ENCODE measurements at regions not wholly inside any gene's neighbourhood (a gene's known extent, or its start where the extent isn't known, plus 50 kb on each side); places are given as distances from the start of the nearest gene placed in this dataset.
"Not testable (repeated sequence)": the region's sequence is repeated elsewhere in the genome, so short reads cannot be mapped to it uniquely, and the experiment has no call there.

- no peak for DNase-seq
Measured at GRCh38 chr3:81884791-81885190, 123.3 kb upstream of the GBE1 start.

GRCh38 chr3:81876826-81877225 lies 115.4 kb upstream of the GBE1 start:
- DNase-seq = no peak

GRCh38 chr3:81874738-81875137 lies 113.3 kb upstream of the GBE1 start:
- no peak for DNase-seq

- peak; percentile 12 for DNase-seq
Measured at GRCh38 chr3:81872566-81872965, 111.1 kb upstream of the GBE1 start.

GRCh38 chr3:81871358-81872155 lies 110.1 kb upstream of the GBE1 start:
- no peak for DNase-seq

- peak; percentile 7 for DNase-seq
Measured at GRCh38 chr3:81869382-81869781, 107.9 kb upstream of the GBE1 start.

- no peak for DNase-seq
Measured at GRCh38 chr3:81868597-81868996, 107.2 kb upstream of the GBE1 start.

- no peak for DNase-seq
Measured at GRCh38 chr3:81867875-81868274, 106.4 kb upstream of the GBE1 start.

- not testable (repeated sequence) for DNase-seq
Measured at GRCh38 chr3:81865164-81865563, 103.7 kb upstream of the GBE1 start.

GRCh38 chr3:81864272-81864671 lies 102.8 kb upstream of the GBE1 start:
- no peak for DNase-seq

GRCh38 chr3:81863756-81864155 lies 102.3 kb upstream of the GBE1 start:
- DNase-seq = no peak

GRCh38 chr3:81861593-81861992 lies 100.1 kb upstream of the GBE1 start:
- no peak for DNase-seq

GRCh38 chr3:81859524-81859923 lies 98.1 kb upstream of the GBE1 start:
- no peak for DNase-seq

GRCh38 chr3:81853431-81853830 lies 92.0 kb upstream of the GBE1 start:
- no peak for DNase-seq

- DNase-seq = no peak
Measured at GRCh38 chr3:81851176-81851575, 89.7 kb upstream of the GBE1 start.

- DNase-seq = no peak
Measured at GRCh38 chr3:81846988-81847387, 85.5 kb upstream of the GBE1 start.

- peak; percentile 18 for DNase-seq
Measured at GRCh38 chr3:81841540-81841939, 80.1 kb upstream of the GBE1 start.

GRCh38 chr3:81839504-81840094 lies 78.2 kb upstream of the GBE1 start:
- DNase-seq = no peak

- DNase-seq = peak; percentile 70
Measured at GRCh38 chr3:81838457-81838856, 77.0 kb upstream of the GBE1 start.

GRCh38 chr3:81837071-81837593 lies 75.7 kb upstream of the GBE1 start:
- no peak for DNase-seq

- DNase-seq = no peak
Measured at GRCh38 chr3:81829937-81830336, 68.5 kb upstream of the GBE1 start.

- DNase-seq = not testable (repeated sequence)
Measured at GRCh38 chr3:81829272-81829671, 67.8 kb upstream of the GBE1 start.

- peak; percentile 85 for DNase-seq
Measured at GRCh38 chr3:81823882-81824395, 62.5 kb upstream of the GBE1 start.

- DNase-seq = no peak
Measured at GRCh38 chr3:81823086-81823485, 61.6 kb upstream of the GBE1 start.

All from inflammatory macrophage treated with lipopolysaccharide for 4 hours (primary cell).